ENCODE measurements at regions not wholly inside any gene's neighbourhood (a gene's known extent, or its start where the extent isn't known, plus 50 kb on each side); places are given as distances from the start of the nearest gene placed in this dataset.

- TF ChIP-seq CTCF (IDR thresholded peaks at IDR 0.05) (no peak), POLR2AphosphoS5 (IDR thresholded peaks at IDR 0.05; ENCODE audit: low read depth, low read length) (no peak), TCF7L2 (IDR thresholded peaks at IDR 0.05; ENCODE audit: low read depth, low read length) (no peak), SIN3A (IDR thresholded peaks at IDR 0.05; ENCODE audit: borderline replicate concordance, insufficient read depth, low read depth, low read length) (no peak), REST (IDR thresholded peaks at IDR 0.05; ENCODE audit: insufficient read depth in 1 of 2, low read depth in 2 of 2, low read length in 1 of 2) (no peak)
- in situ Hi-C loops (cut with HindIII; ENCODE audit: low pct_unique_long_range_greater_than_20kb, low sequenced_read_pairs) (no loop called here), intact Hi-C loops (cut with micrococcal nuclease; ENCODE audit: unreplicated experiment) (no loop called here)
- no peak overlapping the region for H3K4me3 ChIP-seq (ENCODE audit: low read depth in 2 of 2, low read length in 2 of 2)
- H3K27ac ChIP-seq (ENCODE audit: low read length) = no peak overlapping the region
- ChIA-PET POLR2A (no interaction called here), CTCF (no interaction called here)
- no peaks in the 10 kb centered on the region for H3K27me3 ChIP-seq (ENCODE audit: control insufficient read depth, insufficient read depth, low read length)
- no TSS peak for BruUV-seq (replicated peaks)
- H3K4me1 ChIP-seq (ENCODE audit: control insufficient read depth, insufficient read depth, low read length) = no peaks in the 10 kb centered on the region
- 0 out of 2 replicates have a peak, but pooled peaks cover 3% of the 10 kb centered on the region for H3K9me3 ChIP-seq (ENCODE audit: control insufficient read depth, insufficient read depth, low read depth, low read length)
- ATAC-seq = no peak
- DNase-seq (ENCODE audit: low read depth, low spot score) = no peak
- no peaks in the 10 kb centered on the region for H3K36me3 ChIP-seq (ENCODE audit: control insufficient read depth, insufficient read depth, low read length)
Observed at GRCh38 chr2:56656826-56657225, 473.0 kb downstream of the CCDC85A start.

GRCh38 chr2:56666777-56667176 is 483.0 kb downstream of the CCDC85A start:
- Histone ChIP-seq H3K36me3 (ENCODE audit: control insufficient read depth, insufficient read depth, low read length) (no peaks in the 10 kb centered on the region), H3K4me3 (ENCODE audit: low read depth in 2 of 2, low read length in 2 of 2) (no peak overlapping the region), H3K27ac (ENCODE audit: low read length) (no peak overlapping the region), H3K4me1 (ENCODE audit: control insufficient read depth, insufficient read depth, low read length) (no peaks in the 10 kb centered on the region), H3K9me3 (ENCODE audit: control insufficient read depth, insufficient read depth, low read depth, low read length) (no peaks in the 10 kb centered on the region), H3K27me3 (ENCODE audit: control insufficient read depth, insufficient read depth, low read length) (no peaks in the 10 kb centered on the region)
- intact Hi-C loops (cut with micrococcal nuclease; ENCODE audit: unreplicated experiment) (no loop called here), in situ Hi-C loops (cut with HindIII; ENCODE audit: low pct_unique_long_range_greater_than_20kb, low sequenced_read_pairs) (no loop called here)
- TF ChIP-seq SIN3A (IDR thresholded peaks at IDR 0.05; ENCODE audit: borderline replicate concordance, insufficient read depth, low read depth, low read length) (no peak), CTCF (IDR thresholded peaks at IDR 0.05) (no peak), POLR2AphosphoS5 (IDR thresholded peaks at IDR 0.05; ENCODE audit: low read depth, low read length) (no peak), TCF7L2 (IDR thresholded peaks at IDR 0.05; ENCODE audit: low read depth, low read length) (no peak), REST (IDR thresholded peaks at IDR 0.05; ENCODE audit: insufficient read depth in 1 of 2, low read depth in 2 of 2, low read length in 1 of 2) (no peak)
- BruUV-seq (replicated peaks) = no TSS peak
- ATAC-seq (no peak), DNase-seq (ENCODE audit: low read depth, low spot score) (no peak)
- CTCF ChIA-PET = no interaction called here
- POLR2A ChIA-PET = no interaction called here

All from Panc1 (cell line).